ENCODE measurements at regions not wholly inside any gene's neighbourhood (a gene's known extent, or its start where the extent isn't known, plus 50 kb on each side); places are given as distances from the start of the nearest gene placed in this dataset.
"Not testable (repeated sequence)": the region's sequence is repeated elsewhere in the genome, so short reads cannot be mapped to it uniquely, and the experiment has no call there.

- TF ChIP-seq, protein P1, sequence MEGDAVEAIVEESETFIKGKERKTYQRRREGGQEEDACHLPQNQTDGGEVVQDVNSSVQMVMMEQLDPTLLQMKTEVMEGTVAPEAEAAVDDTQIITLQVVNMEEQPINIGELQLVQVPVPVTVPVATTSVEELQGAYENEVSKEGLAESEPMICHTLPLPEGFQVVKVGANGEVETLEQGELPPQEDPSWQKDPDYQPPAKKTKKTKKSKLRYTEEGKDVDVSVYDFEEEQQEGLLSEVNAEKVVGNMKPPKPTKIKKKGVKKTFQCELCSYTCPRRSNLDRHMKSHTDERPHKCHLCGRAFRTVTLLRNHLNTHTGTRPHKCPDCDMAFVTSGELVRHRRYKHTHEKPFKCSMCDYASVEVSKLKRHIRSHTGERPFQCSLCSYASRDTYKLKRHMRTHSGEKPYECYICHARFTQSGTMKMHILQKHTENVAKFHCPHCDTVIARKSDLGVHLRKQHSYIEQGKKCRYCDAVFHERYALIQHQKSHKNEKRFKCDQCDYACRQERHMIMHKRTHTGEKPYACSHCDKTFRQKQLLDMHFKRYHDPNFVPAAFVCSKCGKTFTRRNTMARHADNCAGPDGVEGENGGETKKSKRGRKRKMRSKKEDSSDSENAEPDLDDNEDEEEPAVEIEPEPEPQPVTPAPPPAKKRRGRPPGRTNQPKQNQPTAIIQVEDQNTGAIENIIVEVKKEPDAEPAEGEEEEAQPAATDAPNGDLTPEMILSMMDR (IDR thresholded peaks at IDR 0.05): no peak
- TF ChIP-seq EP300 (IDR thresholded peaks at IDR 0.05): no peak
- no peaks in the 10 kb centered on the region for H3K9me3 ChIP-seq
- no peak overlapping the region for H3K4me3 ChIP-seq
- no peaks in the 10 kb centered on the region for H3K36me3 ChIP-seq
- 65 to 66% methylated on average over 3 of the region's 3 CpGs for WGBS, 2 donors
- H3K4me1 ChIP-seq: no peaks in the 10 kb centered on the region
- no peaks in the 10 kb centered on the region for H3K27me3 ChIP-seq
- H3K27ac ChIP-seq: no peak overlapping the region
- no peak for DNase-seq (ENCODE audit: low spot score in 2 of 2)
These were observed 844.5 kb downstream of the DIAPH3 start for GRCh38 chr13:59319276-59319675.

- DNase-seq (ENCODE audit: low spot score in 2 of 2): no peak
- Histone ChIP-seq H3K4me3 (no peak overlapping the region), H3K4me1 (no peaks in the 10 kb centered on the region), H3K27me3 (no peaks in the 10 kb centered on the region), H3K36me3 (no peaks in the 10 kb centered on the region), H3K9me3 (no peaks in the 10 kb centered on the region), H3K27ac (no peak overlapping the region)
- TF ChIP-seq EP300 (IDR thresholded peaks at IDR 0.05) (no peak), POLR2A (IDR thresholded peaks at IDR 0.05) (no peak)
- TF ChIP-seq, protein P1 (IDR thresholded peaks at IDR 0.05): no peak
- WGBS, 2 donors: 60% methylated on average over 2 of the region's 2 CpGs
These were observed 843.7 kb downstream of the DIAPH3 start for GRCh38 chr13:59320021-59320420.

DNA sequence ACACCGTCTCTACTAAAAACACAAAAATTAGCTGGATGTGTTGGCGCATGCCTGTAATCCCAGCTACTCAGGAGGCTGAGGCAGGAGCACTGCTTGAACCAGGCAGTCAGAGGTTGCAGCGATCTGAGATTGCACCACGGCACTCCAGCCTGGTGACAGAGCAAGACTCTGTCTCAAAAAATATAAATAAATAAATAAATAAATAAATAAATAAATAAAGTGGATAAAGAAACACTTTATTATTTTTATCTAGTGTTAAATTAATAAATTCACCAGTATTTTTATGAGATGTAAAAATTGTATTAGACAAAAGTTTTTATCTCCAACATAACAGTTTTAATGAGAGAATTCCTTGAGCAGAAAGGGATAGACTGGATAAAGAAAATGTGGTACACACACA lies 839.3 kb downstream of the DIAPH3 start:
- not testable (repeated sequence) for H3K27ac ChIP-seq; H3K36me3 ChIP-seq; H3K4me3 ChIP-seq; H3K9me3 ChIP-seq; H3K4me1 ChIP-seq; H3K27me3 ChIP-seq; DNase-seq (ENCODE audit: low spot score in 2 of 2)
- 96 to 98% methylated on average over 4 of the region's 4 CpGs for WGBS, 2 donors

GRCh38 chr13:59326717-59327116 lies 837.0 kb downstream of the DIAPH3 start:
- 93 to 100% methylated on average over 1 of the region's 1 CpG for WGBS, 2 donors
- Histone ChIP-seq H3K27ac (no peak overlapping the region), H3K36me3 (no peaks in the 10 kb centered on the region), H3K9me3 (no peaks in the 10 kb centered on the region), H3K4me3 (no peak overlapping the region), H3K27me3 (no peaks in the 10 kb centered on the region), H3K4me1 (no peaks in the 10 kb centered on the region)
- no peak for TF ChIP-seq EP300 (IDR thresholded peaks at IDR 0.05)
- no peak for TF ChIP-seq POLR2A (IDR thresholded peaks at IDR 0.05)
- TF ChIP-seq, protein P1 (IDR thresholded peaks at IDR 0.05): no peak
- DNase-seq (ENCODE audit: low spot score in 2 of 2): no peak

- Histone ChIP-seq H3K27me3 (no peaks in the 10 kb centered on the region), H3K36me3 (no peaks in the 10 kb centered on the region), H3K4me1 (no peaks in the 10 kb centered on the region), H3K27ac (peak overlapping the region in 1 of 4 donors; percentile 7), H3K4me3 (no peak overlapping the region), H3K9me3 (no peaks in the 10 kb centered on the region)
- 36 to 57% methylated on average over 1 of the region's 1 CpG for WGBS, 2 donors
- DNase-seq (ENCODE audit: low spot score in 2 of 2): no peak
- TF ChIP-seq POLR2A (IDR thresholded peaks at IDR 0.05) (no peak), EP300 (IDR thresholded peaks at IDR 0.05) (no peak)
- TF ChIP-seq, protein P1 (IDR thresholded peaks at IDR 0.05): no peak
These were observed 833.0 kb downstream of the DIAPH3 start for GRCh38 chr13:59330764-59331163.

- H3K9me3 ChIP-seq: no peaks in the 10 kb centered on the region
- no peaks in the 10 kb centered on the region for H3K27me3 ChIP-seq
- no peak for DNase-seq (ENCODE audit: low spot score in 2 of 2)
- no peak overlapping the region for H3K4me3 ChIP-seq
- H3K4me1 ChIP-seq: no peaks in the 10 kb centered on the region
- H3K36me3 ChIP-seq: no peaks in the 10 kb centered on the region
- TF ChIP-seq EP300 (IDR thresholded peaks at IDR 0.05): no peak
- TF ChIP-seq POLR2A (IDR thresholded peaks at IDR 0.05): no peak
- TF ChIP-seq, protein P1 (IDR thresholded peaks at IDR 0.05): no peak
- H3K27ac ChIP-seq: no peak overlapping the region
- WGBS, 2 donors: 91 to 92% methylated on average over 3 of the region's 3 CpGs
These were observed 830.8 kb downstream of the DIAPH3 start for GRCh38 chr13:59332966-59333365.

Data from tibial nerve (tissue), 4 donors.